HL-60 (cell line): ENCODE measurements at regions not wholly inside any gene's neighbourhood (a gene's known extent, or its start where the extent isn't known, plus 50 kb on each side); places are given as distances from the start of the nearest gene placed in this dataset.
"Not testable (repeated sequence)": the region's sequence is repeated elsewhere in the genome, so short reads cannot be mapped to it uniquely, and the experiment has no call there.

Experiments
- DNase-seq, 2 experiments: peaks; one replicate each; pipeline ENCODE4 v3.0.0-alpha.2; 2010 to 2020; ENCODE audit warnings: low read depth in 1 of 2, low spot score in 1 of 2
- H3K27ac ChIP-seq: fragments of 250-450 bp; sonication (Bioruptor Pico); replicated peaks from 2 replicates; pipeline ENCODE4 v1.5.1; 2020; ENCODE audit warnings: mild to moderate bottlenecking, moderate library complexity
- H3K27me3 ChIP-seq: fragments of 250-450 bp; sonication (Bioruptor Pico); 2 replicates; pipeline ENCODE4 v1.5.1; 2021; ENCODE audit warnings: mild to moderate bottlenecking, moderate library complexity; ENCODE audit not compliant: insufficient read depth, poor library complexity, severe bottlenecking
- H3K4me3 ChIP-seq: replicated peaks from 2 replicates; pipeline ENCODE4 v1.5.1; 2011; ENCODE audit warnings: mild to moderate bottlenecking, control low read depth, low read length; ENCODE audit not compliant: insufficient read depth
- GABPA ChIP-seq: IDR thresholded peaks from 2 replicates; pipeline ENCODE4 v1.6.1; 2012; ENCODE audit warnings: low read depth
- POLR2AphosphoS5 ChIP-seq: IDR thresholded peaks from 2 replicates; pipeline ENCODE4 v1.6.1; 2012; ENCODE audit warnings: low read depth
- SPI1 ChIP-seq: IDR thresholded peaks from 2 replicates; pipeline ENCODE4 v1.6.1; 2012; ENCODE audit warnings: low read depth, mild to moderate bottlenecking, borderline replicate concordance
- TF ChIP-seq, protein P1 (sequence below): IDR thresholded peaks from one replicate; pipeline ENCODE4 v1.5.1; 2011; ENCODE audit warnings: low read length, control low read depth, inconsistent platforms; ENCODE audit not compliant: insufficient read depth
- TF ChIP-seq, protein P2 (sequence below): IDR thresholded peaks from 2 replicates; pipeline ENCODE4 v1.6.1; 2012; ENCODE audit warnings: low read depth; ENCODE audit not compliant: insufficient replicate concordance

- H3K27ac ChIP-seq, result no peak overlapping the region
- no peak overlapping the region for H3K4me3 ChIP-seq
- no peaks in the 10 kb centered on the region for H3K27me3 ChIP-seq
- TF ChIP-seq POLR2AphosphoS5 (no peak), SPI1 (no peak), GABPA (no peak)
- TF ChIP-seq, protein P1, sequence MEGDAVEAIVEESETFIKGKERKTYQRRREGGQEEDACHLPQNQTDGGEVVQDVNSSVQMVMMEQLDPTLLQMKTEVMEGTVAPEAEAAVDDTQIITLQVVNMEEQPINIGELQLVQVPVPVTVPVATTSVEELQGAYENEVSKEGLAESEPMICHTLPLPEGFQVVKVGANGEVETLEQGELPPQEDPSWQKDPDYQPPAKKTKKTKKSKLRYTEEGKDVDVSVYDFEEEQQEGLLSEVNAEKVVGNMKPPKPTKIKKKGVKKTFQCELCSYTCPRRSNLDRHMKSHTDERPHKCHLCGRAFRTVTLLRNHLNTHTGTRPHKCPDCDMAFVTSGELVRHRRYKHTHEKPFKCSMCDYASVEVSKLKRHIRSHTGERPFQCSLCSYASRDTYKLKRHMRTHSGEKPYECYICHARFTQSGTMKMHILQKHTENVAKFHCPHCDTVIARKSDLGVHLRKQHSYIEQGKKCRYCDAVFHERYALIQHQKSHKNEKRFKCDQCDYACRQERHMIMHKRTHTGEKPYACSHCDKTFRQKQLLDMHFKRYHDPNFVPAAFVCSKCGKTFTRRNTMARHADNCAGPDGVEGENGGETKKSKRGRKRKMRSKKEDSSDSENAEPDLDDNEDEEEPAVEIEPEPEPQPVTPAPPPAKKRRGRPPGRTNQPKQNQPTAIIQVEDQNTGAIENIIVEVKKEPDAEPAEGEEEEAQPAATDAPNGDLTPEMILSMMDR, result no peak
- TF ChIP-seq, protein P2, sequence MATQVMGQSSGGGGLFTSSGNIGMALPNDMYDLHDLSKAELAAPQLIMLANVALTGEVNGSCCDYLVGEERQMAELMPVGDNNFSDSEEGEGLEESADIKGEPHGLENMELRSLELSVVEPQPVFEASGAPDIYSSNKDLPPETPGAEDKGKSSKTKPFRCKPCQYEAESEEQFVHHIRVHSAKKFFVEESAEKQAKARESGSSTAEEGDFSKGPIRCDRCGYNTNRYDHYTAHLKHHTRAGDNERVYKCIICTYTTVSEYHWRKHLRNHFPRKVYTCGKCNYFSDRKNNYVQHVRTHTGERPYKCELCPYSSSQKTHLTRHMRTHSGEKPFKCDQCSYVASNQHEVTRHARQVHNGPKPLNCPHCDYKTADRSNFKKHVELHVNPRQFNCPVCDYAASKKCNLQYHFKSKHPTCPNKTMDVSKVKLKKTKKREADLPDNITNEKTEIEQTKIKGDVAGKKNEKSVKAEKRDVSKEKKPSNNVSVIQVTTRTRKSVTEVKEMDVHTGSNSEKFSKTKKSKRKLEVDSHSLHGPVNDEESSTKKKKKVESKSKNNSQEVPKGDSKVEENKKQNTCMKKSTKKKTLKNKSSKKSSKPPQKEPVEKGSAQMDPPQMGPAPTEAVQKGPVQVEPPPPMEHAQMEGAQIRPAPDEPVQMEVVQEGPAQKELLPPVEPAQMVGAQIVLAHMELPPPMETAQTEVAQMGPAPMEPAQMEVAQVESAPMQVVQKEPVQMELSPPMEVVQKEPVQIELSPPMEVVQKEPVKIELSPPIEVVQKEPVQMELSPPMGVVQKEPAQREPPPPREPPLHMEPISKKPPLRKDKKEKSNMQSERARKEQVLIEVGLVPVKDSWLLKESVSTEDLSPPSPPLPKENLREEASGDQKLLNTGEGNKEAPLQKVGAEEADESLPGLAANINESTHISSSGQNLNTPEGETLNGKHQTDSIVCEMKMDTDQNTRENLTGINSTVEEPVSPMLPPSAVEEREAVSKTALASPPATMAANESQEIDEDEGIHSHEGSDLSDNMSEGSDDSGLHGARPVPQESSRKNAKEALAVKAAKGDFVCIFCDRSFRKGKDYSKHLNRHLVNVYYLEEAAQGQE, result no peak
- no peak for DNase-seq
Measured at GRCh38 chr15:20409247-20409646, 132.4 kb downstream of the GOLGA6L6 start.

GRCh38 chr15:20407553-20407952, 134.0 kb downstream of the GOLGA6L6 start:
- DNase-seq, result no peak
- Histone ChIP-seq H3K27ac (no peak overlapping the region), H3K27me3 (no peaks in the 10 kb centered on the region), H3K4me3 (no peak overlapping the region)
- TF ChIP-seq, protein P1, result no peak
- TF ChIP-seq GABPA (no peak), SPI1 (no peak), POLR2AphosphoS5 (no peak)
- TF ChIP-seq, protein P2, result no peak

GRCh38 chr15:20404571-20404970, 137.0 kb downstream of the GOLGA6L6 start:
- H3K27ac ChIP-seq, DNase-seq, H3K27me3 ChIP-seq, H3K4me3 ChIP-seq: not testable (repeated sequence)

- not testable (repeated sequence) for H3K27ac ChIP-seq, H3K4me3 ChIP-seq, DNase-seq, H3K27me3 ChIP-seq
Measured at GRCh38 chr15:20402586-20402985, 139.0 kb downstream of the GOLGA6L6 start.

GRCh38 chr15:20401058-20401457, 140.5 kb downstream of the GOLGA6L6 start:
- DNase-seq, H3K27ac ChIP-seq, H3K27me3 ChIP-seq, H3K4me3 ChIP-seq: not testable (repeated sequence)

DNA sequence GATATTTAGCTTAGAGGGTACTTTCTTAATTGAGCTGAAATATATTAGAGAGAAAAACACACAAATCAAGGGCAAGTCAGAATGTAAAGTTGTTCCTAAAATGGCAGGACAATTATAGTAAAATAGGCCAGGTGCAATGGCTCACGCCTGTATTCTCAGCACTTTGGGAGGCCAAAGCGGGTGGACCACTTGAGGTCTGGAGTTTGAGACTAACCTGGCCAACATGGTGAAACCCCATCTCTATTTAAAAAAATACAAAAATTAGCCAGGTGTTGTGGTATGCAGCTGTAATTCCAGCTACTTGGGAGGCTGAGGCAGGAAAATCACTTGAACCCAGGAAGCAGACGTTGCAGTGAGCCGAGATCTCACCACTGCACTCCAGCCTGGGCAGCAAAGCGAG, 142.9 kb downstream of the GOLGA6L6 start:
- DNase-seq, H3K4me3 ChIP-seq, H3K27me3 ChIP-seq, H3K27ac ChIP-seq: not testable (repeated sequence)

DNA sequence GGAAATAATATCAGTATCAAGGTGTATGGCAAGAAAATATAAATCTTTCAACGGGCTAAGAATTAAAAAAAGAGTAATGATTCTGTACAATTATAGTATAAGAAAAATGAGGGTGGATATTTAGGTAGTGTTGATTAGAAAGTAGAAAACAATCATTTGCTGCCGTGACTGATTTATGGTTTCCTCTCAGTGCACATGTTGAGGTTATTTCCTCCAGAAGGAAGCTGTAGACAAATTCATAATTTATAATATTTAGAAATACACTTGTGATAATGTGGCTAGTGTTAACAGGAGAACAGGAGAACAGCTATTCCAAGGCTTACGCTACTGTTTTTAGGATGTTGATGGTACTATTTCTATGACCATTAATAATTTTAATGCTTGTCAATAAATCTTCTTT, 153.4 kb downstream of the GOLGA6L6 start:
- H3K27me3 ChIP-seq, H3K4me3 ChIP-seq, H3K27ac ChIP-seq, DNase-seq: not testable (repeated sequence)
